NCI-H146 treated with DMSO at 0.1 percent for 48 hours (cell line): ENCODE measurements at regions not wholly inside any gene's neighbourhood (a gene's known extent, or its start where the extent isn't known, plus 50 kb on each side); places are given as distances from the start of the nearest gene placed in this dataset.

Source experiments
- DNase-seq: peaks from one replicate; lab custom pipeline; 2025; ENCODE audit not compliant: unreplicated experiment; lab: John Stamatoyannopoulos, UW

- peak; percentile 34 for DNase-seq
Observed at GRCh38 chr4:81891005-81891996, 419.6 kb upstream of the RASGEF1B start.

DNA sequence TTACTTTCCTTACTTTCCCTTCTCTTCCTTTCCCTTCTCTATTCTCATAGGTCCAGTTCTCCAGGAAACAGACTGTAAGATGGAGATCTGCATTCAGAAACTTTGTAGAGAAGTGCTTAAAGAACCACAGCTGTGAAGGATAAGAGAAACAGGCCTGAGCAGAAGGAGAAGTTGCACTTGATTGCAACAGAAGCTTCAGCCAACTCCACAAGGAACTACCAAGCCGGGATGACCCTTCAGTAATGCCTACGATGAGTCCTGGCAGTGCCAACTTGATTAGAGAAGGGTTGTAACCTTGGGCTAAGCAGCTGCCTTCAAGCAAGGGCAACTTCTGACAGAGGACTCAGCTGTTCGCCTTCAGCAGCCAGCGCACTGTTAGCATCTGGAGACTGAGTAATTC, 413.3 kb upstream of the RASGEF1B start:
- DNase-seq = no peak

- no peak for DNase-seq
Observed at GRCh38 chr4:81883530-81884450, 412.1 kb upstream of the RASGEF1B start.

DNA sequence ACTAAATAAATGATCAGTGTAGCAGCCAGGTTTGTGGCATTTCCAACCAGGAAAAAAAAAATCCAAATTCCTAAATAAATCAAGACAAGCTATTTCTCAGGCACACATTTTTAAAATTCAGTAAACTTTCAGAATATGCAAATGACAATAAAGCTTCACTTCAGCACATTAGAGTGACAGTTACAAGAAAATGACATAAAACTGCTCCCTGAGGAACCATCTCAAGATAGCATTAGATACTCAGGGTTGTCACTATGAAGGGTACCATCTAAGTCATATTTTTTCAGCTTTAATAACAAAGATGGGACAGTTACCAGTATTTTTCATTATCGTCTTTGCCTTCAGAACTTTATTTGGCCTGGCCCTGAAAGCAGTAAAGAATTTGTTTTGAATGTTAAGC, 411.3 kb upstream of the RASGEF1B start:
- DNase-seq = no peak

DNA sequence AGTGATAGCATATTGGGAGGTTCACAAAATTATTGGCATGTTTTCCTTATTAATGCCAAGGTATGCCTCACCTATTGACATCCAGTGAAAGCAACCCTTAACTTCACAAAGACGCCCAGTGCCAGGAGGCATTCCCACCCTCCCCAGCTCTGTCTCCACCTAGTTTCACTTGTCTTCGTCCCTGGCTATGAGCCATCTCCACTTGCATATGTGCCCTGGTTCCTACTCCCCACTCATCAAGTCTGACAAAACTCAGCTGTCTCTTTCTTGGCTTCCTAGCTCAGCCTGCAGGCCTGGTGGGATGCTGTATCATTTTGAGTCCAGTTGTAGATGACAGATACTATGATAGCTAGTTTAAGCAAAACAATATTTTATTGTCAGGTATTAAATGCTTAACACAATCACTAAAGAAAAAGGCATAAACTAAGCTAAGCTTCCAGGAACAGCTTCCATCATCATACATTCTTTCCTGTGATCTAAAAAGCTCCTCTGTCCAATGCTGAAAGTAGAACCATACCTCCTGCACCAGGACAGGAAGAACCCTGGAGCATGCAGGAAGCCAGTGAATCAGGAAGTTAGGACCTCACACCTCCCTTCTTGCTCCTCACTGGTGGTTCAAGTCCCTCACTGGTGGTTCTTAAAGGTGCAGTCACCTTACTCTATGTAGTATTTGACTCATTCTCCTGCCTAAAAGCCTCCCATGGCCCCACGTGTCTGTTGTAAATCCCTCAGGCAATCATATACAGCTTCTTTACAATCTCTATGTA, 410.3 kb upstream of the RASGEF1B start:
- no peak for DNase-seq

- DNase-seq = no peak
Observed at GRCh38 chr4:81876106-81876505, 404.4 kb upstream of the RASGEF1B start.

- no peak for DNase-seq
Observed at GRCh38 chr4:81874661-81875515, 403.2 kb upstream of the RASGEF1B start.

GRCh38 chr4:81870275-81870674, 398.6 kb upstream of the RASGEF1B start:
- DNase-seq = no peak

- DNase-seq = no peak
Observed at GRCh38 chr4:81860111-81860510, 388.4 kb upstream of the RASGEF1B start.

- no peak for DNase-seq
Observed at GRCh38 chr4:81854406-81854805, 382.7 kb upstream of the RASGEF1B start.

GRCh38 chr4:81852031-81852715, 380.5 kb upstream of the RASGEF1B start:
- DNase-seq = no peak

- DNase-seq = no peak
Observed at GRCh38 chr4:81850701-81851100, 379.0 kb upstream of the RASGEF1B start.

DNA sequence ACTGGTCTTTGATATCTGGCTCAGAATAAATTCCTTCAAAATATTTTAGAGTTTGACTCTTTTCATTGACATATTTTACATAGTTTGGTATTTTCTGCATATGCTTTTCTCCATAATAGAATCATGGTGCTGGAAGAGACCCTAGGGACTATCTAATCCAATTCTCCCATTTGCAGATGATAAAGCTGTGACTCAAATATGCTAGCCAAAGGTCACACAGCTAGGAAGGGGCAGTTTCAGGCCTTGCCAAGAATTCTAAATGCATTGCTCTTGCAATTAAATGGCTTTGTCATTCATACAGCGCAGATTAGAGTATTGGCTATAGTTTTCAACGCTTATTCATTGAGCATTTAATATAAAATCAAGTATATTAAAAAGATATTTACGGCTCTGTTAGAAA, 374.1 kb upstream of the RASGEF1B start:
- no peak for DNase-seq

GRCh38 chr4:81845273-81845672, 373.6 kb upstream of the RASGEF1B start:
- no peak for DNase-seq

DNA sequence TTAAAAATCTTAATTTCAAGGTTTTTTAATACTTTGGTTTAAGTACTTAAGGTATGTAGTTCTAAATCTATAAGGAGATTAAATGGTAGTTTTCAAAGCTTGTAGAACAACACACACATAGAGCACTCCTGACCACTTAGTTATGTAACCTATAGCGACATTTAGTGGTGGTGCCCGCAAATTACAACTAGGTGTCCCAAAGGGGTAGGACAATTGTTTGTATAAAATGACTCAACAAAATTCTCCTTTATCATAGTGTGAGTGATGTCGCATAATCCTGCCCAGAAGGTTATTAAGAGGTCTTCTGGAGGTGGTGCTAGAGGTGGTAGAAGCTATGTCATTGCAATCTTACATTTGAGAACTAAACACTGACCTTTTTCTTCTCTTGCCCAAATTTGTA, 373.0 kb upstream of the RASGEF1B start:
- peak; percentile 81 for DNase-seq

DNA sequence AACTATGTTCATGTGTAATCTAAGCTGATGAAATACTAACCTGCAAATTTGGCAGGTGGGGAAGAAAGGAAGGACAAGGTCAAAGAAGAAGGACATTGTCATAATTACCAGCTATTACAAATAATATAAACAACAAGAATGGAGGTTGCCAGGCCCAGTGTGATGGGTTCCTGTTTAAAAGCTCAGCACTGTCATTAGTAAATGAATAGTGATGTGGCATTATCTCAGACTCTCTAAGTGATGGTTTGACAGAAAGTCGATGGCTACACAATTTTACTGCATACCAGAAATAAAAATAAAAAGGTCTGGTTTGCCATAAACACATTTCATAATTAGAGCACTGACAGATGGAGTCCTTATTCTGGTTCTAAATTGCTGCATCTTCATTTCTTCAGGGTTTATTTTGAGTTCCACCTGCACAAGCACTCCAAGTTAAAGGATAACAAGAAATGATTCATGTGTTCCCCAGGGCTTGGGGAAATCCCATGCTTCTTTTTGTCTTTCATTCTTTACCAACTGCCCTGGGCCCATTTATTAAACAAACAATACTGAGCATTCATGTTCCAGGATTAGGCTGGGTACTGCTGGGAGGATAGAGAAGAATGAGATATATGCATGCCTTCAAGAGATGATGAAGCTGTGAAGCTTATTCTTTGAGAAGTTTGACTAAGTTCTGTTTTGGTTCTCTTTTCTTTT, 367.8 kb upstream of the RASGEF1B start:
- peak; percentile 98 for DNase-seq

DNA sequence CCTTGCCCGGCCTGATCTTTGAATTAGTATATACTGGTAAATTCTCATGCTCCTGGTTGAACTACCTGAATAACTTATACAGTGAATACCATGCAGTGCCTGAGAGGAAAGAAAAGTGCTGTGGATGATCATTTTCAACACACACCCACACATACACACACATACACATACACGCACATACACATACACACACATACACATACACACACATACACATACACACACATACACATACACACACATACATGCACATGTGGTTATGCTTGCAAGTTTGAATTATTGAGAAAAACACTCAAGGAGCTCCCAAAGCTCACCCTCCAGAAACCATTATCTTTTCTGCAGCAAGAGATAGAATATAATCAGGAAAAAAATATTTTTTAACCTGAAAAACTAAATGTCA, 366.9 kb upstream of the RASGEF1B start:
- no peak for DNase-seq

- no peak for DNase-seq
Observed at GRCh38 chr4:81836716-81837115, 365.0 kb upstream of the RASGEF1B start.

DNA sequence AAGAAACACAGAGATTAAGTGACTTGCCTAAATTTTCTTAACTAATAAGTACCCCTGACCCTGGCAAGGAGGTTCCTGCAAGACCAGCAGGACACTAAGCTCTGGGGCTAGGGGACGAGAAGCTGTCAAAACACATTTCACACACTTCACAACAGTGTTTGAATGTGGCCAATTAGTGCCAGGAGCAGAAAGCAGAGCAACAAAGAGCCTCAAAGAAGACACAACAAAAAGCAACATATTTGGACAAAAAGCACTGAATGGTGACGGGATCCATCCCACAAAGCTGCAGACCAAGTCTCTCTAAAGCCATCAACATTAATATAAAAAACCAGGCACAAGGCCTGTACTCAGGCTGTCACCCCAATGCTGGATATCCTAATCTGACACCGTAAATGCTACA, 361.9 kb upstream of the RASGEF1B start:
- no peak for DNase-seq
